ENCODE measurements at regions not wholly inside any gene's neighbourhood (a gene's known extent, or its start where the extent isn't known, plus 50 kb on each side); places are given as distances from the start of the nearest gene placed in this dataset.

GRCh38 chr7:17129218-17129617, 169.2 kb upstream of the AHR start:
- no peak for DNase-seq (ENCODE audit: low spot score)

- DNase-seq (ENCODE audit: low spot score), result peak; percentile 46
Observed at GRCh38 chr7:17130281-17131059, 168.0 kb upstream of the AHR start.

GRCh38 chr7:17131060-17131345, 167.4 kb upstream of the AHR start:
- DNase-seq (ENCODE audit: low spot score), result no peak

GRCh38 chr7:17131983-17132655, 166.3 kb upstream of the AHR start:
- DNase-seq (ENCODE audit: low spot score), result no peak

GRCh38 chr7:17132726-17133125, 165.7 kb upstream of the AHR start:
- no peak for DNase-seq (ENCODE audit: low spot score)

GRCh38 chr7:17133977-17134376, 164.5 kb upstream of the AHR start:
- DNase-seq (ENCODE audit: low spot score), result no peak

- DNase-seq (ENCODE audit: low spot score), result no peak
Observed at GRCh38 chr7:17134786-17135185, 163.7 kb upstream of the AHR start.

- no peak for DNase-seq (ENCODE audit: low spot score)
Observed at GRCh38 chr7:17136126-17136525, 162.3 kb upstream of the AHR start.

- DNase-seq (ENCODE audit: low spot score), result no peak
Observed at GRCh38 chr7:17139081-17139480, 159.4 kb upstream of the AHR start.

- DNase-seq (ENCODE audit: low spot score), result no peak
Observed at GRCh38 chr7:17140406-17140805, 158.0 kb upstream of the AHR start.

GRCh38 chr7:17142831-17143541, 155.5 kb upstream of the AHR start:
- DNase-seq (ENCODE audit: low spot score), result no peak

- no peak for DNase-seq (ENCODE audit: low spot score)
Observed at GRCh38 chr7:17144322-17144721, 154.1 kb upstream of the AHR start.

- no peak for DNase-seq (ENCODE audit: low spot score)
Observed at GRCh38 chr7:17146621-17147020, 151.8 kb upstream of the AHR start.

GRCh38 chr7:17147409-17147808, 151.0 kb upstream of the AHR start:
- DNase-seq (ENCODE audit: low spot score), result no peak

GRCh38 chr7:17150018-17150417, 148.4 kb upstream of the AHR start:
- DNase-seq (ENCODE audit: low spot score), result no peak

- DNase-seq (ENCODE audit: low spot score), result no peak
Observed at GRCh38 chr7:17152721-17153120, 145.7 kb upstream of the AHR start.

GRCh38 chr7:17153536-17153935, 144.9 kb upstream of the AHR start:
- DNase-seq (ENCODE audit: low spot score), result no peak

GRCh38 chr7:17155529-17155928, 142.9 kb upstream of the AHR start:
- DNase-seq (ENCODE audit: low spot score), result no peak

- no peak for DNase-seq (ENCODE audit: low spot score)
Observed at GRCh38 chr7:17158261-17158660, 140.2 kb upstream of the AHR start.

GRCh38 chr7:17159500-17160037, 138.9 kb upstream of the AHR start:
- DNase-seq (ENCODE audit: low spot score), result no peak

GRCh38 chr7:17166824-17167379, 131.6 kb upstream of the AHR start:
- no peak for DNase-seq (ENCODE audit: low spot score)

GRCh38 chr7:17168416-17168815, 130.0 kb upstream of the AHR start:
- no peak for DNase-seq (ENCODE audit: low spot score)

GRCh38 chr7:17171427-17171826, 127.0 kb upstream of the AHR start:
- no peak for DNase-seq (ENCODE audit: low spot score)
